GM18870 (cell line): ENCODE measurements at regions not wholly inside any gene's neighbourhood (a gene's known extent, or its start where the extent isn't known, plus 50 kb on each side); places are given as distances from the start of the nearest gene placed in this dataset.
"Not testable (repeated sequence)": the region's sequence is repeated elsewhere in the genome, so short reads cannot be mapped to it uniquely, and the experiment has no call there.

Source experiments
- ATAC-seq: cut with Tn5 transposase; IDR thresholded peaks from one replicate; pipeline ENCODE4 v1.9.1; 2021; ENCODE audit warnings: moderate library complexity; ENCODE audit not compliant: unreplicated experiment

- ATAC-seq, result no peak
Observed at GRCh38 chr17:33927732-33928133, 327.4 kb upstream of the CCL2 start.

- no peak for ATAC-seq
Observed at GRCh38 chr17:33929181-33929724, 325.8 kb upstream of the CCL2 start.

- ATAC-seq, result not testable (repeated sequence)
Observed at GRCh38 chr17:33931148-33931814, 323.8 kb upstream of the CCL2 start.

- no peak for ATAC-seq
Observed at GRCh38 chr17:33932996-33933395, 322.1 kb upstream of the CCL2 start.

GRCh38 chr17:33933576-33933975, 321.5 kb upstream of the CCL2 start:
- no peak for ATAC-seq

GRCh38 chr17:33934696-33935095, 320.4 kb upstream of the CCL2 start:
- ATAC-seq, result no peak

- no peak for ATAC-seq
Observed at GRCh38 chr17:33935822-33936221, 319.3 kb upstream of the CCL2 start.

GRCh38 chr17:33936764-33937163, 318.3 kb upstream of the CCL2 start:
- no peak for ATAC-seq

- no peak for ATAC-seq
Observed at GRCh38 chr17:33939959-33940358, 315.1 kb upstream of the CCL2 start.

GRCh38 chr17:33940769-33941370, 314.2 kb upstream of the CCL2 start:
- ATAC-seq, result no peak

- no peak for ATAC-seq
Observed at GRCh38 chr17:33941744-33942143, 313.3 kb upstream of the CCL2 start.

- ATAC-seq, result no peak
Observed at GRCh38 chr17:33942414-33942813, 312.7 kb upstream of the CCL2 start.

- no peak for ATAC-seq
Observed at GRCh38 chr17:33944412-33944811, 310.7 kb upstream of the CCL2 start.

GRCh38 chr17:33944826-33945225, 310.3 kb upstream of the CCL2 start:
- ATAC-seq, result no peak

GRCh38 chr17:33945646-33946546, 309.2 kb upstream of the CCL2 start:
- ATAC-seq, result no peak

GRCh38 chr17:33947762-33948161, 307.3 kb upstream of the CCL2 start:
- ATAC-seq, result no peak

- ATAC-seq, result no peak
Observed at GRCh38 chr17:33948309-33948708, 306.8 kb upstream of the CCL2 start.

- ATAC-seq, result no peak
Observed at GRCh38 chr17:33949100-33949499, 306.0 kb upstream of the CCL2 start.

GRCh38 chr17:33950061-33950460, 305.0 kb upstream of the CCL2 start:
- no peak for ATAC-seq

GRCh38 chr17:33952425-33952824, 302.7 kb upstream of the CCL2 start:
- no peak for ATAC-seq

GRCh38 chr17:33954597-33954996, 300.5 kb upstream of the CCL2 start:
- no peak for ATAC-seq

GRCh38 chr17:33955461-33955860, 299.6 kb upstream of the CCL2 start:
- no peak for ATAC-seq
